Endothelial cell of umbilical vein (primary cell): ENCODE measurements at regions not wholly inside any gene's neighbourhood (a gene's known extent, or its start where the extent isn't known, plus 50 kb on each side); places are given as distances from the start of the nearest gene placed in this dataset.

Source experiments
- BruUV-seq: library from RNA; stranded (reverse); fragments of 400-500 nt; replicated peaks from 2 replicates; lab custom pipeline; 2021; lab: Mats Ljungman, UMichigan
- CTCF ChIA-PET: fragments of 300-600, 350-600 bp; sonication (Branson Sonifier 250); formaldehyde crosslinking; loops from one replicate; lab custom pipeline; 2021; ENCODE audit warnings: antibody characterized with exemption, inconsistent platforms; lab: Charles Lee
- POLR2A ChIA-PET: fragments of 300-600, 350-600 bp; sonication (Branson Sonifier 250); formaldehyde crosslinking; loops from one replicate; lab custom pipeline; 2021; ENCODE audit warnings: antibody characterized with exemption, inconsistent platforms; lab: Charles Lee
- DNase-seq: peaks from one replicate; pipeline ENCODE4 v3.0.0-alpha.2; 2011; ENCODE audit warnings: low read depth, low spot score
- FAIRE-seq: peaks from 2 replicates; lab custom pipeline; 2011; peaks lifted over from hg19 to GRCh38; lab: Jason Lieb, UNC
- H2AFZ ChIP-seq: 2 replicates; pipeline ENCODE4 v1.6.0; 2012; ENCODE audit warnings: low read depth, low read length, control low read depth, inconsistent platforms
- H3K27ac ChIP-seq: 2 replicates; pipeline ENCODE4 v1.5.1; 2011; ENCODE audit warnings: low read depth, mild to moderate bottlenecking, control low read depth, low read length, moderate library complexity; ENCODE audit not compliant: insufficient read depth
- H3K27me3 ChIP-seq, 2 experiments: 2 replicates each; pipeline versions ENCODE4 v1.6.0 to v1.6.1; 2011; ENCODE audit warnings: low read length in 2 of 2, mixed read lengths in 1 of 2; ENCODE audit not compliant: control insufficient read depth in 2 of 2, insufficient read depth in 2 of 2
- H3K36me3 ChIP-seq, 2 experiments: 2 replicates in 1 of 2; 3 replicates in 1 of 2; pipeline ENCODE4 v1.5.1; 2011; ENCODE audit warnings: low read length in 2 of 2, mild to moderate bottlenecking in 1 of 2, moderate library complexity in 1 of 2; ENCODE audit not compliant: control insufficient read depth in 2 of 2, insufficient read depth in 2 of 2; ENCODE audit errors: extremely low read depth in 1 of 2
- H3K4me1 ChIP-seq: 3 replicates; pipeline ENCODE4 v1.5.1; 2011; ENCODE audit warnings: mild to moderate bottlenecking, low read length; ENCODE audit not compliant: control insufficient read depth, insufficient read depth; ENCODE audit errors: extremely low read depth
- H3K4me2 ChIP-seq: 2 replicates; pipeline ENCODE4 v1.6.1; 2011; ENCODE audit warnings: low read length, control low read depth, mixed read lengths; ENCODE audit not compliant: insufficient read depth
- H3K4me3 ChIP-seq, 3 experiments: fragments of 200-600 bp in 1 of 3; sonication (generic), shearing (Covaris generic) in 1 of 3; replicated peaks in 1 of 3; 2 replicates each; pipeline ENCODE4 v1.5.1; 2011 to 2016; ENCODE audit warnings: control low read depth in 3 of 3, low read length in 3 of 3, mild to moderate bottlenecking in 2 of 3, inconsistent platforms in 1 of 3, low read depth in 1 of 3, moderate library complexity in 1 of 3; ENCODE audit not compliant: insufficient read depth in 1 of 3
- H3K79me2 ChIP-seq: 2 replicates; pipeline ENCODE4 v1.6.0; 2012; ENCODE audit warnings: low read length, inconsistent platforms; ENCODE audit not compliant: control insufficient read depth, insufficient read depth
- H3K9ac ChIP-seq: replicated peaks from 2 replicates; pipeline ENCODE3; 2011; ENCODE audit warnings: low read length, control low read depth; ENCODE audit not compliant: insufficient read depth; ENCODE audit errors: extremely low read depth
- H3K9me1 ChIP-seq: replicated peaks from 3 replicates; pipeline ENCODE4 v1.6.0; 2011; ENCODE audit warnings: mild to moderate bottlenecking, low read length; ENCODE audit not compliant: control insufficient read depth, insufficient read depth; ENCODE audit errors: extremely low read depth
- H3K9me3 ChIP-seq: replicated peaks from 2 replicates; pipeline ENCODE4 v1.5.1; 2012; ENCODE audit warnings: low read length, inconsistent platforms; ENCODE audit not compliant: control insufficient read depth, insufficient read depth
- H4K20me1 ChIP-seq: replicated peaks from 2 replicates; pipeline ENCODE3; 2011; ENCODE audit warnings: mild to moderate bottlenecking, low read length; ENCODE audit not compliant: control insufficient read depth, insufficient read depth; ENCODE audit errors: extremely low read depth
- CTCF ChIP-seq, 2 donors: IDR thresholded peaks; 1 replicate in 1 of 2; 2 replicates in 1 of 2; pipeline ENCODE4 v1.5.1; 2011; ENCODE audit warnings: low read length in 2 of 2, mild to moderate bottlenecking in 2 of 2, moderate library complexity in 2 of 2, control low read depth in 1 of 2, inconsistent platforms in 1 of 2, low read depth in 1 of 2; ENCODE audit not compliant: insufficient read depth in 1 of 2; ENCODE audit errors: extremely low read depth in 1 of 2
- EZH2 ChIP-seq: IDR thresholded peaks from 2 replicates; pipeline ENCODE4 v1.6.1; 2012; ENCODE audit warnings: borderline replicate concordance, low read depth, mild to moderate bottlenecking, moderate library complexity, low read length, inconsistent platforms; ENCODE audit not compliant: severe bottlenecking
- FOS ChIP-seq: IDR thresholded peaks from 2 replicates; pipeline ENCODE4 v1.6.1; 2011; ENCODE audit warnings: mild to moderate bottlenecking, low read length, moderate library complexity, borderline replicate concordance; ENCODE audit not compliant: insufficient read depth
- GATA2 ChIP-seq: IDR thresholded peaks from 2 replicates; pipeline ENCODE4 v1.7.0; 2011; ENCODE audit warnings: low read depth, mild to moderate bottlenecking, moderate library complexity, mixed read lengths, low read length; ENCODE audit not compliant: insufficient read length, insufficient read depth
- JUN ChIP-seq: IDR thresholded peaks from 2 replicates; pipeline ENCODE4 v1.6.1; 2011; ENCODE audit warnings: borderline replicate concordance, low read depth; ENCODE audit not compliant: insufficient read length, insufficient read depth
- MYC ChIP-seq: IDR thresholded peaks from one replicate; pipeline ENCODE4 v1.6.1; 2011; ENCODE audit warnings: mild to moderate bottlenecking, low read depth, low read length
- POLR2A ChIP-seq: IDR thresholded peaks from 2 replicates; pipeline ENCODE4 v1.6.1; 2012; ENCODE audit warnings: low read depth, mild to moderate bottlenecking, control low read depth, low read length
- POLR2AphosphoS5 ChIP-seq: IDR thresholded peaks from 2 replicates; pipeline ENCODE4 v1.6.1; 2012; ENCODE audit warnings: low read depth, mild to moderate bottlenecking, control low read depth, low read length, moderate library complexity; ENCODE audit not compliant: insufficient read depth
- dilution Hi-C: fragments of 300-500 bp; cut with MboI; formaldehyde crosslinking; loops from one replicate; pipeline ENCODE4 v1.15.0; 2019; ENCODE audit warnings: low sequenced_read_pairs; ENCODE audit not compliant: extremely low pct_ligation_motif_present
- intact Hi-C: fragments of 100-400 bp; cut with micrococcal nuclease; formaldehyde crosslinking; loops from one replicate; pipeline ENCODE4 v1.10.0; 2022
- TF ChIP-seq, protein P1 (sequence below): IDR thresholded peaks from 2 replicates; pipeline ENCODE4 v1.6.1; 2011; ENCODE audit not compliant: insufficient read depth, insufficient read length

DNA sequence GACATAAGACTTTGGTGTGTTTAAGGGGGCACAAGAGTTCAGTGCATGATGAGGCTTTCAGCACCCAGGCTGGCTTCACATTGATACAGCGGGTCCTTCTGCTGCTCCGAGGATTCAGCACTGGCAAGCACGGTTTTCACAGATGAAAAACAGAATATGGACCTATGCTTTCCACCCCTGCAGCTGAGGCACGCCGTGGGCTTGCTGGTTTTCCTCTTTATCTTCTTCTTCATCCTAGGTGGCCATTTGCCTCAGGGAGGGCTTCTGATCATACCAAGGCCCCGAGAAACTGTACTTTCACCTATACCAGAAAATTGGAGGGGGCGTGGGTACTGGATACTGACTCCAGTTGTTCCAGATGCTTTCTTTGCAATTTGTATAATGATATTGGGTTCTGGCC is 277.1 kb upstream of the ZNF32 start:
- CTCF ChIA-PET = no interaction called here
- H3K4me1 ChIP-seq = no peaks in the 10 kb centered on the region
- H3K27me3 ChIP-seq = peaks cover 0 to 3% of the 10 kb centered on the region in 2 experiments
- no peaks in the 10 kb centered on the region for H3K9me3 ChIP-seq
- BruUV-seq = no TSS peak
- intact Hi-C loops = loop anchor here (10.0 kb wide), 1 partner anchor 389 kb away; no protein-coding TSS in a partner anchor
- H3K27ac ChIP-seq = no peak overlapping the region
- TF ChIP-seq, protein P1, sequence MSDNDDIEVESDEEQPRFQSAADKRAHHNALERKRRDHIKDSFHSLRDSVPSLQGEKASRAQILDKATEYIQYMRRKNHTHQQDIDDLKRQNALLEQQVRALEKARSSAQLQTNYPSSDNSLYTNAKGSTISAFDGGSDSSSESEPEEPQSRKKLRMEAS = no peak
- TF ChIP-seq JUN (no peak), POLR2AphosphoS5 (no peak), MYC (no peak), POLR2A (no peak), CTCF (IDR thresholded peaks at IDR 0.05; ENCODE audit: extremely low read depth in 1 of 2, insufficient read depth in 1 of 2, low read depth in 1 of 2, low read length in 2 of 2) (no peak), GATA2 (no peak), EZH2 (no peak), FOS (no peak)
- FAIRE-seq (no peak), DNase-seq (no peak)
- POLR2A ChIA-PET = no interaction called here
- H4K20me1 ChIP-seq = no peaks in the 10 kb centered on the region
- H3K9ac ChIP-seq = no peak overlapping the region
- H3K4me2 ChIP-seq = no peak overlapping the region
- no peak overlapping the region for H2AFZ ChIP-seq
- H3K79me2 ChIP-seq = no peaks in the 10 kb centered on the region
- H3K9me1 ChIP-seq = no peaks in the 10 kb centered on the region
- no peaks in the 10 kb centered on the region for H3K36me3 ChIP-seq
- dilution Hi-C loops = no loop called here
- no peak overlapping the region for H3K4me3 ChIP-seq
